HG03442 (cell line): ENCODE measurements at regions not wholly inside any gene's neighbourhood (a gene's known extent, or its start where the extent isn't known, plus 50 kb on each side); places are given as distances from the start of the nearest gene placed in this dataset.

Experiments
- ATAC-seq: cut with Tn5 transposase; IDR thresholded peaks from one replicate; pipeline ENCODE4 v1.9.1; 2021; ENCODE audit warnings: mild to moderate bottlenecking, moderate library complexity; ENCODE audit not compliant: unreplicated experiment

- no peak for ATAC-seq
These were observed 118.1 kb upstream of the DTNA start for GRCh38 chr18:34591920-34592444.

GRCh38 chr18:34592481-34592880, 117.6 kb upstream of the DTNA start:
- no peak for ATAC-seq

DNA sequence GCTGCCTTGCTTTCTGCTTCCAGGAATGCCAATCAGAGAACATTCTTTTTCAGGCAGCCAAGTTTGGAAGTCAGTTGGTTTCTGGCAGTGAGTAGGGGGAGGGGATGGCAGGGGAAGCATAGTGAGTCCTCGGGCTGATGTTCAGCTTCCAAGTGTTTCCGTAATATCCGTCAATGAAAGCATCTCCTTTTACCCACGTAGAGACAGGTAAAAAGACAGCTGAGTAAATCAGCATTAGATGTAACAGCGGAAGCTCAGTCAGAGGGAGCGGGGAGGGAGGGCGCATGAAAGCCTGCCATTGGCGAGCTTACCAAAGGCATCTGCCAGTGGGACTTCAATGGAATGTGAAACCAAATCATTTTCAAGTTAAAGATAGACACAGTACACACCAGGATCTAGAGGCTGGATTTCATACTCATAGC, 117.1 kb upstream of the DTNA start:
- ATAC-seq: no peak

GRCh38 chr18:34594266-34594665, 115.8 kb upstream of the DTNA start:
- no peak for ATAC-seq

- no peak for ATAC-seq
These were observed 114.4 kb upstream of the DTNA start for GRCh38 chr18:34595690-34596089.

DNA sequence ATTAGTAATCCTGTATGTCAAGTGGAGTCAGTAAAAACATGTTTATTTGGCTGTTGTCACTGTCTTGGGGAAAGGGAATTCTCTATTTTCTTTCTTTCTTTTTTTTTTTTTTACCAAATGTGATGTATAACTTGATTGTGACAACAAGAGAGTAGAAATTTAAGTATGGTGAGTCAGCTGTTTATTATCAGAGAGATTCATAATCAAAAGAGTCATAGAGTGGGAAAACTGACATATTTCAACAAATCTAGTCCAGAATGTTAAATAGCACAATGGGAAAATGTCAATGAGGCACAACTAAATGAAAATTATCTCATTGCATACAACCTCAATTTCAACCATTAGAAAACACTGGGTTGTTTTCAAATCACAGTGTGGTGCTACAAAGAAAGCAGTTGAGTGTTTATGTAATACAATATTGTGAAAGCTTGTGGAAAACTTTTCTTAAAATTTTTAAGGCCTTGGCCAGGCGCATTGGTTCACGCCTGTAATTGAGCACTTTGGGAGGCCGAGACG, 111.9 kb upstream of the DTNA start:
- ATAC-seq: no peak

GRCh38 chr18:34600158-34600557, 109.9 kb upstream of the DTNA start:
- no peak for ATAC-seq

- ATAC-seq: no peak
These were observed 109.0 kb upstream of the DTNA start for GRCh38 chr18:34600874-34601656.

GRCh38 chr18:34604591-34604990, 105.5 kb upstream of the DTNA start:
- ATAC-seq: no peak

- no peak for ATAC-seq
These were observed 103.2 kb upstream of the DTNA start for GRCh38 chr18:34606851-34607250.

- no peak for ATAC-seq
These were observed 102.0 kb upstream of the DTNA start for GRCh38 chr18:34608064-34608463.

GRCh38 chr18:34609986-34610648, 100.0 kb upstream of the DTNA start:
- no peak for ATAC-seq

DNA sequence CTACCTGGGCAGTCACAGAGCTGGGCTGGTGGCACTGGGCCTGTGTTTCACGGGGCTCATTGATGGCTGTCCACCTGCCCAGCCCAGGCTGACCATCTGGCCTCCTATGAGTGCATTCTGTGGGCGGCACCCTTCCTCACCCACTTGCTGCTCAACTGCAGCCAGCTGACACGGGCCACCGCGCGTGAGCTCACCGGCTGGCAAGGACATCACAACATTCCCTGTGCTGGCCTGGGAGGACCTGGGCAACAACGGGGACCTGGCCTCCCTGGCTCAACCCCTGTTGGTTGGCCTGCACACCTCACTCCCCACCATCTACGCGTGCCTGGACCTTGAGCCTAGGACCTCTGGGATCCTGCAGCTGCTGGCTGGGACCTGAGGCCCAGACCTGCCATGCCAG, 98.2 kb upstream of the DTNA start:
- ATAC-seq: no peak

- no peak for ATAC-seq
These were observed 89.7 kb upstream of the DTNA start for GRCh38 chr18:34620258-34620861.

GRCh38 chr18:34623557-34623956, 86.5 kb upstream of the DTNA start:
- ATAC-seq: no peak

- ATAC-seq: no peak
These were observed 85.5 kb upstream of the DTNA start for GRCh38 chr18:34624551-34624950.

- no peak for ATAC-seq
These were observed 83.5 kb upstream of the DTNA start for GRCh38 chr18:34626404-34627136.

- ATAC-seq: no peak
These were observed 82.8 kb upstream of the DTNA start for GRCh38 chr18:34627137-34627920.

- no peak for ATAC-seq
These were observed 78.8 kb upstream of the DTNA start for GRCh38 chr18:34631093-34631966.
